Neural cell (in vitro differentiated cells): ENCODE measurements at regions not wholly inside any gene's neighbourhood (a gene's known extent, or its start where the extent isn't known, plus 50 kb on each side); places are given as distances from the start of the nearest gene placed in this dataset.

Source experiments
- EP300 ChIP-seq: fragments of 450-650 bp; conservative IDR thresholded peaks from 2 replicates; pipeline ENCODE4 v1.6.1; 2014; ENCODE audit warnings: antibody characterized with exemption, mild to moderate bottlenecking, moderate library complexity; ENCODE audit not compliant: poor library complexity, severe bottlenecking
- EZH2 ChIP-seq: fragments of 200-600, 300-800 bp; shearing (Covaris generic), sonication (generic); IDR thresholded peaks from 2 replicates; pipeline ENCODE4 v1.6.1; 2014; ENCODE audit warnings: antibody characterized with exemption, low read length, borderline replicate concordance, mild to moderate bottlenecking; ENCODE audit not compliant: insufficient read depth, poor library complexity, severe bottlenecking
- MXI1 ChIP-seq: fragments of 450-650 bp; conservative IDR thresholded peaks from 2 replicates; pipeline ENCODE4 v1.6.1; 2014; ENCODE audit warnings: antibody characterized with exemption, mild to moderate bottlenecking; ENCODE audit not compliant: poor library complexity, severe bottlenecking
- POLR2AphosphoS5 ChIP-seq: IDR thresholded peaks from 2 replicates; pipeline ENCODE4 v1.6.1; 2012
- RAD21 ChIP-seq: fragments of 450-650 bp; conservative IDR thresholded peaks from 2 replicates; pipeline ENCODE4 v1.6.1; 2014; ENCODE audit warnings: antibody characterized with exemption, mild to moderate bottlenecking, moderate library complexity
- SMC3 ChIP-seq: fragments of 450-650 bp; conservative IDR thresholded peaks from 2 replicates; pipeline ENCODE4 v1.6.1; 2014; ENCODE audit warnings: antibody characterized with exemption, mild to moderate bottlenecking, moderate library complexity; ENCODE audit not compliant: poor library complexity
- TAF1 ChIP-seq: IDR thresholded peaks from 2 replicates; pipeline ENCODE4 v1.6.1; 2012; ENCODE audit warnings: low read depth
- TF ChIP-seq, protein P1 (sequence below): fragments of 450-650 bp; IDR thresholded peaks from 2 replicates; pipeline ENCODE4 v1.5.1; 2014; ENCODE audit warnings: antibody characterized with exemption, mild to moderate bottlenecking, moderate library complexity; ENCODE audit not compliant: poor library complexity, severe bottlenecking
- TF ChIP-seq, protein P2 (sequence below): IDR thresholded peaks from 2 replicates; pipeline ENCODE4 v1.6.1; 2012; ENCODE audit warnings: borderline replicate concordance

DNA sequence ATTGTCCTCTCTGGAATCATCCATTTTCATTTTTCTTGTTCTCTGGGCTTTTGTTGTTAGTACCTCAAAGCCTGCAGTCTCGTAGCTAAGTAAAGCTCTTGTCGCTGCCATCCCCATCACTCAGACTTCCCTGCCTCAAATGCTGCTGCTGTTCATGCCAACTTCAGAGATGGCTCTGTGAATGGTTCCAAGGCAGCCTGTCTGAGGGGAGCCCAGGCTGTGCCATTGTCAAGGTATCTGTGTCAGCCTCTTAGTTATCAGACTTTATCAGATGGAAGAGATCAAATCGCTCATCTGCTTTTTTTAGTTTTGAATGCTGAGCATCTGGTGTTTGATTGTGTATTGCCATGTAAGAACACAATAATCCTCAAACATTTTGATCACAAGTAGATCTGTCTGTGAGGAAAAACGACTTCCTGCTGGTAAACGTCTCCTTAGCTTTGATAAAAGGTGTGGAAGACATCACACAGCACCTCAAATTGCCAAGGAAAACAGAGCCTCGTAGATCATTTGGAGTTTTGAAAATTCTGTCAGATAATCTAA, 304.2 kb upstream of the ZC3H12C start:
- TF ChIP-seq, protein P1, sequence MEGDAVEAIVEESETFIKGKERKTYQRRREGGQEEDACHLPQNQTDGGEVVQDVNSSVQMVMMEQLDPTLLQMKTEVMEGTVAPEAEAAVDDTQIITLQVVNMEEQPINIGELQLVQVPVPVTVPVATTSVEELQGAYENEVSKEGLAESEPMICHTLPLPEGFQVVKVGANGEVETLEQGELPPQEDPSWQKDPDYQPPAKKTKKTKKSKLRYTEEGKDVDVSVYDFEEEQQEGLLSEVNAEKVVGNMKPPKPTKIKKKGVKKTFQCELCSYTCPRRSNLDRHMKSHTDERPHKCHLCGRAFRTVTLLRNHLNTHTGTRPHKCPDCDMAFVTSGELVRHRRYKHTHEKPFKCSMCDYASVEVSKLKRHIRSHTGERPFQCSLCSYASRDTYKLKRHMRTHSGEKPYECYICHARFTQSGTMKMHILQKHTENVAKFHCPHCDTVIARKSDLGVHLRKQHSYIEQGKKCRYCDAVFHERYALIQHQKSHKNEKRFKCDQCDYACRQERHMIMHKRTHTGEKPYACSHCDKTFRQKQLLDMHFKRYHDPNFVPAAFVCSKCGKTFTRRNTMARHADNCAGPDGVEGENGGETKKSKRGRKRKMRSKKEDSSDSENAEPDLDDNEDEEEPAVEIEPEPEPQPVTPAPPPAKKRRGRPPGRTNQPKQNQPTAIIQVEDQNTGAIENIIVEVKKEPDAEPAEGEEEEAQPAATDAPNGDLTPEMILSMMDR, result no peak
- no peak for TF ChIP-seq EP300
- TF ChIP-seq SMC3, result no peak
- no peak for TF ChIP-seq EZH2
- TF ChIP-seq, protein P2, sequence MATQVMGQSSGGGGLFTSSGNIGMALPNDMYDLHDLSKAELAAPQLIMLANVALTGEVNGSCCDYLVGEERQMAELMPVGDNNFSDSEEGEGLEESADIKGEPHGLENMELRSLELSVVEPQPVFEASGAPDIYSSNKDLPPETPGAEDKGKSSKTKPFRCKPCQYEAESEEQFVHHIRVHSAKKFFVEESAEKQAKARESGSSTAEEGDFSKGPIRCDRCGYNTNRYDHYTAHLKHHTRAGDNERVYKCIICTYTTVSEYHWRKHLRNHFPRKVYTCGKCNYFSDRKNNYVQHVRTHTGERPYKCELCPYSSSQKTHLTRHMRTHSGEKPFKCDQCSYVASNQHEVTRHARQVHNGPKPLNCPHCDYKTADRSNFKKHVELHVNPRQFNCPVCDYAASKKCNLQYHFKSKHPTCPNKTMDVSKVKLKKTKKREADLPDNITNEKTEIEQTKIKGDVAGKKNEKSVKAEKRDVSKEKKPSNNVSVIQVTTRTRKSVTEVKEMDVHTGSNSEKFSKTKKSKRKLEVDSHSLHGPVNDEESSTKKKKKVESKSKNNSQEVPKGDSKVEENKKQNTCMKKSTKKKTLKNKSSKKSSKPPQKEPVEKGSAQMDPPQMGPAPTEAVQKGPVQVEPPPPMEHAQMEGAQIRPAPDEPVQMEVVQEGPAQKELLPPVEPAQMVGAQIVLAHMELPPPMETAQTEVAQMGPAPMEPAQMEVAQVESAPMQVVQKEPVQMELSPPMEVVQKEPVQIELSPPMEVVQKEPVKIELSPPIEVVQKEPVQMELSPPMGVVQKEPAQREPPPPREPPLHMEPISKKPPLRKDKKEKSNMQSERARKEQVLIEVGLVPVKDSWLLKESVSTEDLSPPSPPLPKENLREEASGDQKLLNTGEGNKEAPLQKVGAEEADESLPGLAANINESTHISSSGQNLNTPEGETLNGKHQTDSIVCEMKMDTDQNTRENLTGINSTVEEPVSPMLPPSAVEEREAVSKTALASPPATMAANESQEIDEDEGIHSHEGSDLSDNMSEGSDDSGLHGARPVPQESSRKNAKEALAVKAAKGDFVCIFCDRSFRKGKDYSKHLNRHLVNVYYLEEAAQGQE, result no peak
- TF ChIP-seq POLR2AphosphoS5, result no peak
- no peak for TF ChIP-seq RAD21
- no peak for TF ChIP-seq TAF1
- TF ChIP-seq MXI1, result no peak
